ENCODE measurements at regions not wholly inside any gene's neighbourhood (a gene's known extent, or its start where the extent isn't known, plus 50 kb on each side); places are given as distances from the start of the nearest gene placed in this dataset.
"Not testable (repeated sequence)": the region's sequence is repeated elsewhere in the genome, so short reads cannot be mapped to it uniquely, and the experiment has no call there.

DNA sequence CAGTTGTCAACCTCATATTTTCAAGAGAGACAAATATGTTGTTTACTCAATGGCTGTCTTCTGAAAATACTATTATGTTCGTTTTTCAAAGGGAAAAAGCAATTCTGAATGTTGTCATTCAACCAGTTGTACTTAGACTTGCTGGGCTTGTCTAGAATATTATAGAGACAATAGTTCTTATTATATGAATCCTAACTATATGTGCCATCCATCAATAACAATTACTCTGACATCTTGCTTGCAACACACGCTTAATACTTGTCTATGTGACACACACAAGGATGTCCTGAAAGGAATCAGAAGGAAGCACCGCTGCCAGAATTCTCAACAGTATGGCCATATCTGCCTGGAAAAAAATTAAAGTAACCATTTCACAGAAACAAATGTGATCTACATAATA lies 283.3 kb upstream of the NRSN1 start:
- no peak for DNase-seq

DNA sequence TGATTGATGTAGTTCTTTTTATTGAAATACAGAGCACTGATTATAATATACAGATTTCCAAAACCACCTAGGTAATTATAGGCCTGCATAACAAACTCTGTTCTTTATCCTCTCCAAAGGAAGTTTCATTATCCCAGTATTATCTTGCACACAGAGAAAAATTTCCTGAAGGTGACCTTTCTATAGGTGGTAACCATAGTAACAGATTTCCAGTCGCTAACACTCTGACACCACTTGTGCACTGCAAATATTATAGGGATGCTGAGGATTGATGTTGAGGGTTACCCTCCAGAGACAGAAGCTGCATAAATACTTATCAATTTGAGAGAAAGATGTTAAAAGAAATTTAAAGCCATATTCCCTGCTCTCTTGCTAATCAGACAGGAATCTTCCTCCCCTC lies 274.5 kb upstream of the NRSN1 start:
- DNase-seq: no peak

DNA sequence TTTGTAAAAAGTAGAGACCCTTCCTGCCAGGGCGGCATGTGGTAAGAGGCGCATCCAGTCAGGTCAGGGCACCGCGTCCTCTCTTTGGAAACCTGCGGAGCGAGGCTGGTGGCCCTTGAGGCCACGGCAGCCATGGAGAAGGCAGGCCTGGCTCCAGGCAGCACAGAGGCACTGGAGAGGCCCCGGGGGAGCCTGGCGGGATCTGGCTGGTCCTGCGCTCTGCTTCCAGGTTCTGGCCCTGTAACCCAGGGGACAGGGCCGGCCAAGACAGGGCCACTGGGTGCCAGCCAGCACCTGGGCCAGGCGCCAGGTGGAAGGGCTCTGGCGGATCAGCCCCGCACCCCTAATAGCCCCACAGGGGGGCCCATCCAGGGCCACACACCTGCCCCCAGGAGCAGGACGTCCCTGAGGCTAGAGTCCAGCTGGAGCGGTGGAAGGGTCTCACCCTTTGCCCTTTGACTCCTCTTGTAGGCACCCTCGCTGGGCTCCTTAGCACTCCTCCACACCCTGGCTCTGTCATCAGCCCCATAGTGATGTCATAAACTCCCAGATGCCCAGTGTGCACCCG lies 272.4 kb upstream of the NRSN1 start:
- DNase-seq: not testable (repeated sequence)

DNA sequence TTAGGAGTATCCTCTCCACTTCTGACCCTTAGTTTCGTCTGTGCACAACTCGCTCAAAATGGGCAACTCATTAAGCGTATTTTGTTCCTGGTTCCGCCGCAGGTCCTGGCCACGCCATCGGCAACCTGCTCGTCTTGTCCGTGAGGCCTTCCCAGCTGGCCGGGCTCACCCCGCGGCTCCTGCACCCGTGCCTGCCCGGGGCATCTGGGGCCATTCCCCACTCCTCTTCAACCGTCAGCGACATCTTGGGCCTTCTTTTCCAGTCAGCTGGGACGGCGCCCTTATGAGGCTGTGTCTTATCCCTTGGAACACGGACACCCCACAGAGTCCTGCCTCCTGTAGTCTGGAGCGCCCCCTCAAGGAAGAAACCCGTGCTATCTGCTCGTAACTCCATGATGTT lies 271.9 kb upstream of the NRSN1 start:
- not testable (repeated sequence) for DNase-seq

DNA sequence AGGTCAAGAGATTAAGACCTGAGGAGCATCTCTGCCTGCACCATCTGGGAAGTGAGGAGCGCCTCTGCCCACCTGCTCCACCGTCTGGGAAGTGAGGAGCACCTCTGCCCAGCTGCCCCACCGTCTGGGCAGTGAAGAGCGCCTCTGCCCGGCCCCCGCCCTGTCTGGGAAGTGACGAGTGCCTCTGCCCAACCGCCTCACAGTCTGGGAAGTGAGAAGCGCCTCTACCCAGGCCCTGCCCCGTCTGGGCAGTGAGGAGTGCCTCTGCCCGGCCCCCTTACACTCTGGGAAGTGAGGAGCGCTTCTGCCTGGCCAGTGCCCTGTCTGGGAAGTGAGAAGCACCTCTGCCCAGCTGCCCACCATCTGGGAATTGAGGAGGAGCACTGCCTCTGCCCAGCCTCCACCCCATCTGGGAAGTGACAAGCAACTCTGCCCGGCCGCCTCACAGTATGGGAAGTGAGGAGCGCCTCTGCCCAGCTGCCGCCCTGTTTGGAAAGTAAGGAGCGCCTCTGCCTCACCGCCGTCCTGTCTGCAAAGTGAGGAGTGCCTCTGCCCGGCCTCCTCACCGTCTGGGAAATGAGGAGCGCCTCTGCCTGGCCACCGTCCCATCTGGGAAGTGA lies 270.4 kb upstream of the NRSN1 start:
- no peak for DNase-seq

DNA sequence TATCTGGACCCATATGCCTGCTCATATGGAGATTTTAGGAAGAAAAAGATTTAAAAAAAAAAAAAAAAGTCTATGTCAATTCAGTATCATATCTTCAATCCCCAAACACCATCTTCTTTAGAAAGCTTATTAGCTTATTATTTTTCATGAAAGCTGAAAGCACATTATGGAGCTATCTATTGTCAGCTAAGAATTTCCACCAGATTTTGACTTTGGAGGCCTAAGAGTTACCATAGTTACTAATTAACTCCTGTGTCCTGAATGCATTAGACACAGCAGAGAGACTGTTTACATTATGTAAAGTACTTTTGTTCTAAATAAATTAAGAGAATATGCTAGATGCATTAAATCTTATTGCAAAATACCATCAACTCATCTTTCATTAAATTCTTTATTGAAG lies 255.5 kb upstream of the NRSN1 start:
- DNase-seq: no peak

DNA sequence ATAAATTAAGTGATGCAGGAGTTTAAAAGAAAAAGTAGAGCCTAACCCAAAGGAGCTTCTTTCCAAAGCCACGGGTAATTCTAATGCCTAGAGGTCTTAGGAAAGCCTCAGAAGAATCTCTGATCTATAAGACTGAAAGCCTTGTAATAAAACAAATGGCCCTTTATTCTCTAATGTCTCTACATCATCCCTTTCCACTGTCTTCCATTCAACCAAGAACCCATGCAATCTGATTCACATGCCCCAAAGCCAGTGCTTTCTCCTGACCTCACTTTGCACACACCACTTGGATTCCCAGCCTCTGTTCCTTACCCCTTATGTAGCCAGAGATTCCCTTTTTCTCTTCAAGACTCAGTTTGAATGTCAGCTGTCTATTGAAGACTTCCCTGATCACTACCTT lies 252.9 kb upstream of the NRSN1 start:
- no peak for DNase-seq

DNA sequence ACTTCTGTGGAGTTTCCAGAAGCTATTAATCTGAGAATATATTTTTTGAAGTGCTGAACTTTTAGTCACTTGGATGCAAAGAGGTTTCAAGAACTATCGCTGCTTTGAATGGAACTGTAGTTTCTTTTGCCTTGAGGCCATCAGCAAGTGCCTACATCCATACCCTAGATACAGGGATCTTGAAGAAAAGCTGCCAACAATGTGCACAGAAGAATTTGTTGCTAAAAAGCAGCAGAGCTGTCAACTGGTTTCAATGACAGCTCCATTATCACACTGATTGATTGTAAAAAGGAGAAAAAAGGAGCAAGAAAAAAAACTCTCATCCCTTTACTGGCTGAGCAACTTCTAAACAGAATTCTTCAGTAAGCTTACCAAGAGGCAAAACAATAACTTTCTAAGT lies 251.0 kb upstream of the NRSN1 start:
- no peak for DNase-seq

DNA sequence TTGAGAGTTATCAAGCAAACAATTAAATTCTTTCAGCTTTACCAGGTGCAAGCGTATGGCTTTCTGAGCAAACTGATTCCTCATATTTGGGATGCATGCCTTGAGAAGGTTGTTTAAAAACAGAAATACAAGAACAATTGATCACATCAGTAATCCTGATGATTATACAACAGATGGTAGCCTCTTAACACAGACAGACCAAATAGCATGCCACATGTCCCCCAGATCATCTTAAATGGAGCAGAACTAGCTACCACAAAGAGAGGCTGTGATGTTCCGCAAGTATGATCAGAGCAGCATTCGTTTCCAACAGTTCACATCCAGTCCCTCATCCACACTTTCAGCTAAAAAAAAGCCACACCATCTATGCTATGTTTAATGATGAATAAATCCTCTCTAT lies 246.2 kb upstream of the NRSN1 start:
- DNase-seq: no peak

DNA sequence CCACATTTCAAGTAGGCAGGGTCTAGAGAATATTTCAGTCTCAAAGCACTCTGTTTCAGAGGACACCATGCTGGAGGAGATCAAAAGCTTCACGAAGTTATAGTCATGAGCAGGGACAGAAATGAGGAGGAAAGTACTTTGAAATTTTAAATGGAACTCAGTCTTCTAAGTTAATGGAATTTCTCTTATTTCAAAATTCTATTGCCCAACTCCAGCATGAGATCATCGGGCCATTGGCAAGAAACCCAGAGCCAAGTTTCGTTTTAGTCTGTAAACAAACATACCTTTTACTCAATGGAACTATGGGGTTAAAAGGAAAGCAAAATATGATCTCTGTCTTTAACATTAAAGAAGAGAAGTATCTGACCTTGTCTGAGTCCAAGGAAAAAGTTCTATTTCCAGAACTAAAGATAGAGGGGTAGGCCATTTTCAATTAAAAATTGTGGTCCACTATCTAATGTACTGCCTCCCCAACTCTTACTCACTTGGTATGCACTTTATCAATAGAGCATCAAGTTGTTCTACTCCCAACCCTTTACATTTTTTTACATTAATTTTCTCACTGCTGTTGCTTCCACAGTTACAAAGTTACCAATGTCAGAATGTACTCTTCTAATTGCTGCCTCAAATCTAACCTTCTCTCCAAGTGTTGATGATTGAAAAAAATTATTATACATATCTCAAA lies 235.3 kb upstream of the NRSN1 start:
- DNase-seq: no peak

DNA sequence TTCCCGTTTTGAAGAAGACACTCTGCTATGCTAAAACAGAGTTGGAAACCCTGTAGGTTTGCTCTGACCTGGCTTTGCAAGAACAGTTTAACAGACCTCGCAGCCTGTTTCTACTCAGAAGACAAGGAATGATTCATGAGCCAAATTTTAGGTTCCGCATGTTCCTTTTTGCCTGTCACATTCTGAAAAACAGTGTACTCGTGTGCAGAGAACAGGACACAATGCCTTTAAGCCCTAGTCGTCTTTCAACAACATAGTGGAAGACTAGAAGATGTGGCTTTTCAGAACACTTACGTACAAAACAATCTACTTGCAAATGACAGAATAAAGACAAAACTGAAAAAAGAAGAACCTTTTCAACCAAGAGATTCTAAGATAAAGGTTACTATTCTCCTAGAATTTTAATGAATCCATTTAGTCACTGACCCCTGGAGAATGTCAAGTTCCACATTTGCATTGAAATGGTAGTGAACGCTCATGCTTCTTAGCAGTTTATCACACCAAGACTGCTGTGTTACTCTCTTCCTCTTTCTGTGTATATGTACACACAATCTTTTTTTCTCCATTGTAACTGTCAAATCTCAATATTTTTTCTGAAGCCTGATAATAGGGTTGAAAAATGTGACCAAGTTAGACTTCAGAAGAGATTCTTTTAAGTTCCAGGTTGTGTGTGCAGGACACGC lies 220.7 kb upstream of the NRSN1 start:
- DNase-seq: no peak

DNA sequence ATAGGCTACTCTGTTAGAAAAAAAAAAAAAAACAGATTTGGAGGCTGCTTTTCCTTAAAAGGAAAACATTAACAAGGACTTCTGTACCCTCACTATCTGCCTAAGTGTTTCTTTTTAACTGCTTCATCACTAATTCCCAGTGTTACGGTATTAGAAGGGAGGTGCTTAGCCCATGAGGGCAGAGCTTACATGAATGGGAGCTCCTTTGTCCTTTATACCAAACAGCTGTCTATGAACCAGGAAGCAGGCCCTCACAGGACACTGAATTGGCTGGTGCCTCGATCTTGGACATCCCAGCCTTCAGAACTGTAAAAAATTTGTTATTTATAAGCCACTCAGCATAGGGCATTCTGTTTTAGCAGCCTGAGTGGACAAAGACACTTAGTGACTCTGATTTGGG lies 215.6 kb upstream of the NRSN1 start:
- no peak for DNase-seq

DNA sequence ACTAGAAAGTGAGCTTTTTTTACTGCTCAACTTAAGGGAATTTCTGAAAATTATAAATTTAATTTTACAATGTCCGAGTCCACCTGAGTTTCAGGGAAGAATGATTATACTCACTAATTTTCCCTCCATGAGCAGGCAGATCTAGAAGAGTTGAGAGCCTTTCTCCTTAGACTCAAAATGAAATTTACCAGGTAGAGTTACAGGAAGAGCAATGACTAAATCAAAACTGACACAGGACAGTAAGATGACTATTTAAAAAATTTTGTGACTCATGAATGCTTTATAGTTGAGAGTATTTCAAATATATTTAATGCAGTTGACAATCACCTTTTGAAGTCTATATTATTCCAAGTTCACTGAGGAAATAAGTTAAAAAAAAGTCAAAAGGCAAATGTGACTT lies 198.1 kb upstream of the NRSN1 start:
- DNase-seq: no peak

DNA sequence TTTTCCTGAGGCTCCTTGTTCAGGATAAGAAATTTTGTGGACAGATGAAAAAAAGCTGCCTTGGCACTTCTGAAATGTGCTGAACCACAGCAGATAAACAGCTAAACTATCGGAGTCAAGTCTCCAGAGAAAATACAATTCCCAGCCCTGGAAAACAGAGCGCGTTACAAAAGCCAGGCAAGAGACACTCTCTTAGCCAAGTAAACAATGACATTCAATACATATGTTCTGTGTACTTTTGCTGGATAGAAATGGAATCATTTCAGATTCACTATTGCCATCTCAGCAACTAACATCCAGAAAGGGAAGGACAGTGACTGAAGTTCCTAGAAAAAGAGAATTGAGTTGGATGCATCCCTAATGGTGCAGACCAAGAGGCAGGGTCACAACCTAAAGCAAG lies 196.8 kb upstream of the NRSN1 start:
- DNase-seq: no peak

DNA sequence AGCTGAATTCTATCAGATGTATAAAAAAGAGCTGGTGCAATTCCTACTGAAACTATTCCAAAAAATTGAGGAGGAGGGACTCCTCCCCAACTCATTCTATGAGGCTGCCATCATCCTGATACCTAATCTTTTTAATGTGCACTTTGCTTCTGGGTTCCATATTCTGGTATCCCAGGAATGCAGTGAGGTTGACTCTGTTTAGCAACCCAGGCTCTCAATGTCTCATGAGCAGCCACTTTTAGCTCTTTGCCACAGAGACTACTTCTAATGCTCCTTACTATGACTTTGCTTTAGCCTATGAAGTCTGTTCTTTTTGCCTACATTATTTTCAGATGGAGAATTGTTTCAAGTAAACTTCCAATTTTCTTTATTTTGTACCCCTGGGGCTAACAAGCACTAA lies 185.5 kb upstream of the NRSN1 start:
- DNase-seq: no peak

DNA sequence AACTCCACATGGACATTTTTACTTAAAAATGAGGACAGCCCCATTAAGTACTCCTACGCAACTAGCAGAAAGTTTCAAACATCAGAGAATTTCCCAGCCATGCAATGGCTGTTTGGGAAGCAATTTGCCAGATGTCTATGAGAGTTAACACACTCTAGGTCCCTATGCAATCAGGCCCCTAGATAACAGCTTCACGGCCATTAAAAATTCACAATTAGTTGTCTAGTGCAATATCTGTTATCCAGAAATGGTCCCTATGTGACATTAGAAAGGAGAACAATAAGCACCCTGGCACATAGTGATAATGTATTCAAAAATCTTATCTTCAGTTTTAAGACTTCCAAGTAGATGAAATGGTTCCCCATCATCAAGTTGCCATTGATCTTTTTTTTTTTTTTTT lies 174.3 kb upstream of the NRSN1 start:
- no peak for DNase-seq

DNA sequence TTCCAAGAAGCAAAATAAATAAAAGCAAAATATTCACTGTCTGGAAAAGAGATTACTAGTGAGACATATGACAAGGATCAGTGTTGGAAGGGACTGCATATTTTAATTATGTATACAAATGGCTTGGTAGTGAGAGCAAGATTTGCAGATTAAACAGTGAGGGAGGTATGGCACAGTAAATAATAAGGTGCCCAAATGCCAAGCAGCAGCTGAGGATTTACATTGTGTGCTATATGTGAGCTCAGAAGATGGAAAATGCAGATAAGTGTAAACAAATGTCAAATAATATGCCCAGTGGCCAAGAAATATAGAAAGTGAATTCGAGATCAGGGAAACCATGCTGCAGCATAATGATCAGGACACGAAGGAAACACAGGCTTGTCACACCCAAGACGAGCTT lies 173.8 kb upstream of the NRSN1 start:
- DNase-seq: no peak

DNA sequence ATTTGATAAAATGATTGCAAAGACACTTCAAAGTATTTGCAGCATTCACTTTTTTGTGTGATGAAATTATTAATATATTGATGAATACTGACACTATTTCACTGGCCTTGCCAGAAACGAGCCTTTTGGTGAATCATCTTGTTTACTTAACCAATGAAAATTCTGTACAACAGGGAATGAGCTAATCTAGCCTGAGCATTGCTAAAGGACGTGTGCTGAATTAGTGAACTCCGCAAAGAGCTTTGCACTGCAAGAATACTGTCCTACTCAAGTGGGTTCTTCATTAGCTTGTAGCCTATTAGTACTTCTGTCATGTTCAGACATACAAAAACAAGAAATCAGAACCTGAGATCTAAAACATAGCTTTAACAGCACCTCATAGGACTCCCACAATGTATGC lies 172.0 kb upstream of the NRSN1 start:
- DNase-seq: no peak

DNA sequence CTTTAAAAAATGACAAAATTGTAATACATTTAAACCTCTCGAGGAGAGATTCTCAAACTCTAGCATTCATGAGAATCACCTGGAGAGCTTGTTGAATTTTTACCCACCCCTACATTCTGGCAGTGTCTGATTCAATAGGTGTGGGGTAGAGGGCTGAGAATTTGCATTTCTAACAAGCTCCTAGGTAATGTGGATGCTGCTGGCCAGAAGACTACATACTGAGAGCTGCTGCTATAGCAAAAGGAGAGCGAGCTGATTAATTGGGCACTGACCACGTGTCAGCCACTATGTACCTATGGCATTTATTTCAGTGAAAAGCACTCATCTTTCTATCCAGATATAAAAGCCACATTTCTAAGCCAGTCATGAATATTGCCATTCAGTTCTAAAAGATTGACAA lies 169.0 kb upstream of the NRSN1 start:
- DNase-seq: no peak

DNA sequence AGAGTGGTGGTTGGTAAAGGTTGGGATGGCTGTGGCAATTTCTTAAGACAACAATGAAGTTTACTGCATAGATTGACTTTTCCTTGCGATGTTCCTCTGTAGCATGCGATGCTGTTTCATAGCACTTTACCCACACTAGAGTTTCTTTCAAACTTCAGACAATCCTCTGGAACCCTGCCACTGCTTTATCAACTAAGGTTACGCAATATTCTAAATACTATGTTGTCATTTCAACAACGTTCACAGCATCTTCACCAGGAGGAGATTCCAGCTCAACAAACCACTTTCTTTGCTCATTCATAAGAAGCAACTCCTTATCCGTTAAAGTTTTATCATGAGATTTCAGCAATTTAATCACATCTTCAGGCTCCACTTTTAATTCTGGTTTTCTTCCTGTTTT lies 161.2 kb upstream of the NRSN1 start:
- no peak for DNase-seq

DNA sequence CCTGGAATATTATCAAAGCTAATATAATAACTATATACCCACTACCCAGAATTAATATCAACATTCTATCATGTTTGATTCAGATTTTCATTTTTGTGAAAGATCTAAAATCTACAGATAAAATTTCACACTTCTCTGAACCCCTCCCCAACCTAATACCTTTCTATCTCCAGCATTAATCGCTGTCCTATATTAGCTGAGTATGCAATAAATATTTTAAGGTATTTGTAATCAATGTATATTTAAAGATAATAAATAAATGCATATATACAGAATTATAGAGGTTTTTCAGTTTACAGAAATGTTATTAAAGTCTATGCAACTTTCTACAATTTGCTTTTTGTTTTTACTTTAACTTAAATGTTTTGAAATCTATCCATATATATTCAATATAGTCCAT lies 156.7 kb upstream of the NRSN1 start:
- DNase-seq: no peak

DNA sequence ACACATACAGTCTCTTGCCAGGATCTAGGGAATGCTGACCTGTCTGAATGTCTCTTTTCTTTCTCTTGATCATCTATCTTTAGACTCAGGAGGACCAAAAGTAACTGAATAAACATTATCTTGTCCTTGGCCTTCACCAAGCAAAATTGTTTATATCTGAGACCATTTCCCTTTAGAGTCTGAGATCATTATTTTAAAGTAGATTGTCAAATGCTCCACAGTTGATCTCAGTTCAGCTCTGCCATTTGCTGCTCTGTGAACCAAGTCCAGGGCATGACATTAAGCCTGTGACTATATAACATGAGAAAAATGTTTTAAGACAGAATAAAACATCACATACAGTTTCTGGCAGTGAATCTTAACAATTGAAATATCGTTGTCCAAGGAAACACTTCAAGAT lies 148.3 kb upstream of the NRSN1 start:
- no peak for DNase-seq

DNA sequence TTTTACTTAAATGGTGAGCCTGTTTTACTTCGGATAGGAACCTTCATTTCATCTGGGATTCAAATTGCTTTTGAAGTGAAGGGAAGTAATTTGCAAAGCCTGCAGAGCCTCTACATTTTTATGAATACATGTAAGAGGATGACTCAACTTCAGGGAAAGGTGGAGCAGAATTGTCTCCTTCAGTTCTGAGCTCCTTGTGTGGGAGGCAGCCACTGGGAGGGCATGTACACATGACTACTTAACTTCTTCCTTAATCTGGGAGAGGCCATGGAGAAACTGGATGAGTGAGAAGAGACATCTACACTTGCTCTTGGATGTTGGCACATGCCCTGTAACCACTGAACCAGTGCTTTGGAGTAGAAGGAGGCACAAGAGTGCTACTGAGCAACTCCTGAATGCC lies 145.1 kb upstream of the NRSN1 start:
- DNase-seq: no peak

DNA sequence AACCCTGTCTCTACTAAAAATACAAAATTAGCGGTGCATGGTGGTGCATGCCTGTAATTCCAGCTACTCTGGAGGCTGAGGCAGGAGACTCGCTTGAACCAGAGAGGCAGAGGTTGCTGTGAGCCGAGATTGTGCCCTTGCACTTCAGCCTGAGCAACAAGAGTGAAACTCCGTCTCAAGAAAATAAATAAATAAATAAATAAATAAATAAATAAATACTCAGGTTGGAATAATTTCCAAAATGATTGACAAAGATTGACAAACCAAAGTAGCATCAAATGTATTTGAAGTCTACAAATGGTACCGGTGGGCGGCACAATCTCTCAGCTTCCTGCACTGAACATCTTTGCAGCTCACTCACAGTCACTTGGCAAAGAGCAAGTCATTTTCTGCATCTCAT lies 144.1 kb upstream of the NRSN1 start:
- no peak for DNase-seq
